Stimulated activated CD4-positive, alpha-beta T cell treated with anti-CD3 and anti-CD28 coated beads, Interleukin-1b, Interleukin-23, amount 100 ng/mL, for 24 hours (primary cell): ENCODE measurements at regions not wholly inside any gene's neighbourhood (a gene's known extent, or its start where the extent isn't known, plus 50 kb on each side); places are given as distances from the start of the nearest gene placed in this dataset.
"Not testable (repeated sequence)": the region's sequence is repeated elsewhere in the genome, so short reads cannot be mapped to it uniquely, and the experiment has no call there.

Source experiments
- DNase-seq, 4 experiments: peaks; one replicate each; pipeline ENCODE4 v3.0.0-alpha.2; 2020; ENCODE audit warnings: low read depth in 4 of 4, low spot score in 1 of 4

- not testable (repeated sequence) for DNase-seq
These were observed 914.7 kb downstream of the FOXD4L5 start for GRCh38 chr9:64370344-64370743.

- not testable (repeated sequence) for DNase-seq
These were observed 915.4 kb downstream of the FOXD4L5 start for GRCh38 chr9:64369644-64370043.

GRCh38 chr9:64369114-64369513, 915.9 kb downstream of the FOXD4L5 start:
- peak; percentile 29 to 75 (median 66) for DNase-seq

GRCh38 chr9:64368644-64368942, 916.4 kb downstream of the FOXD4L5 start:
- not testable (repeated sequence) for DNase-seq

- not testable (repeated sequence) for DNase-seq
These were observed 917.0 kb downstream of the FOXD4L5 start for GRCh38 chr9:64367826-64368643.
